ENCODE measurements at regions not wholly inside any gene's neighbourhood (a gene's known extent, or its start where the extent isn't known, plus 50 kb on each side); places are given as distances from the start of the nearest gene placed in this dataset.
"Not testable (repeated sequence)": the region's sequence is repeated elsewhere in the genome, so short reads cannot be mapped to it uniquely, and the experiment has no call there.

DNA sequence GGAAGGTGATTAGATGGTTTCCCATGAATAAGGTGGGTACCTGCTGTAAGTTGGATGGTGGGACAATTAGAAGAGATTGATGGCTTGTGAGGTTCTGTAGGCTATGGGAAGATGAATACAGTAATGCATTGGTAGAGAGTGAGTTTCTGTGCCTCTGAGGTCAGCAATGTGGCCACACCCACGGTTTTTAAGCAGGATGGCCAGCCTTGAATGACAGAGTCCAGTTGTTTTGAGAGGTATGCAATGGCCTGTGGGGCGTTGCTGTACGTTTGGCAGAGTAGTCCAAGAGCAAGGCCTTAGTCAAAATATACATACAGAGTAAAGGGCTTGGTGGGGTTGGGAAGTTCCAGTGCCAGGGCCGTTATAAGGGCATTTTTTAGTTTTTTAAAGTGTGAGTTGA, 235.6 kb upstream of the C9orf72 start:
- DNase-seq (no peak), ATAC-seq (no peak)
- Histone ChIP-seq H3K36me3 (no peaks in the 10 kb centered on the region), H3K9me3 (no peaks in the 10 kb centered on the region), H3K27me3 (no peaks in the 10 kb centered on the region), H3K27ac (no peak overlapping the region), H3K4me3 (no peak overlapping the region), H3K4me1 (no peaks in the 10 kb centered on the region)
- no peak for TF ChIP-seq CTCF (IDR thresholded peaks at IDR 0.05)
- intact Hi-C loops (cut with DNase I), result no loop called here

DNA sequence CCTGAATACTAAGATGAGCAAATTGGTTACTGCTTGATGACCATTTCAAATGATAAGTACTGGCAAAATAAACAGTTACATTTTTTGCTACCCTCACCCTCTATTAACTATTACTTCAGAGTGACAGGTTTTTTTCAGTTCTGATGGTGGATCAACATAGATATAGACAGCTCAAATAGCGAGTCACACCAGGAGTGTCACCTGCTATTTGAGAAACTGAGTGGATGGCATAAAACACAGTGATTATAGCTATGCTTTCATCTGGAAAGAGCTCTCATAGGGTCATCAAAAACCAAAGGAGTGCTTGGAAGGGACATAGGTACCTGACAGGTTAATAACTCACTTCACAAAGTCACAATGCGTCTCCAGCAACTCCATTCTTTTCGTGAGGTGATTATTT, 244.5 kb upstream of the C9orf72 start:
- ATAC-seq, result no peak
- no peak for TF ChIP-seq CTCF (IDR thresholded peaks at IDR 0.05)
- intact Hi-C loops (cut with DNase I), result no loop called here
- H3K27me3 ChIP-seq, result no peaks in the 10 kb centered on the region
- DNase-seq, result no peak
- no peak overlapping the region for H3K27ac ChIP-seq
- no peaks in the 10 kb centered on the region for H3K4me1 ChIP-seq
- H3K4me3 ChIP-seq, result no peak overlapping the region
- H3K36me3 ChIP-seq, result no peaks in the 10 kb centered on the region
- H3K9me3 ChIP-seq, result no peaks in the 10 kb centered on the region

DNA sequence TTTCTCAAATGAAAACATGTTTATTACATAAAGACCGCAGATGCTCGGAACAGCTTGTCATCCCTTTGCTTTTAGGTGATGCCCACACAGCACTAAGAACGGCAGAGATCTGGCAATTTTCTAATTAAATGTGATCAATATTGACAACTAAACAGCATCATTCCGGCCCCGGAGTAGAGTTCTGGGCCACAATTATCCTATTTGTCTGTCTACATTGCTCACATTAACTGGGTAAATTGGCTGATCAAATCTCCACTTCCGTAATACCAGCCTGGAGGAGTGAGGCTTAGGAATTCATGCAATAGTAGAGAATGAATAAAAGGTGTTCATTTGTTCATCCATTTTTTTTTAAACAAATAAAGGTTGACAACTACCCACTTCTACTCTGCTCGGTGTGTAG, 245.1 kb upstream of the C9orf72 start:
- no peaks in the 10 kb centered on the region for H3K4me1 ChIP-seq
- no peaks in the 10 kb centered on the region for H3K36me3 ChIP-seq
- ATAC-seq, result no peak
- no peak for TF ChIP-seq CTCF (IDR thresholded peaks at IDR 0.05)
- no peaks in the 10 kb centered on the region for H3K9me3 ChIP-seq
- no peak for DNase-seq
- intact Hi-C loops (cut with DNase I), result no loop called here
- no peaks in the 10 kb centered on the region for H3K27me3 ChIP-seq
- H3K4me3 ChIP-seq, result no peak overlapping the region
- H3K27ac ChIP-seq, result no peak overlapping the region

DNA sequence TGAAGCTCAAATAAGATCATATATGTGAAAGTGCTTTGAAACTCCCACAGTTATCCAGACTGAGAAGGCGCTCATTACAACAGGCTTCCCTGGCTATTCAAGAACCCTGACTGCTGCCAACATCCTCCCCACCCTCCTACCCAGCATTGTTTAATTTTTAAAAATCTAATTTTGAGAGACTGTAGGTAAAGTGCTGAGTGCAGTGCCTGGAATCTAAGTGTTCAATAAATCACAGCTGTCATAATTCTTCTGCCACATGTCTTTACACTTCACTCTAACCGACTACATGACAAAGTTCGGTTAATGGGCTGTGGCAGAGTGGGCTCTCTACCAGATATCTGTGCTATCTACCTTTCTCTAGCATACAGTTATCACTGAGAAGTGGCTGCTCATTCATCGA, 255.6 kb upstream of the C9orf72 start:
- Histone ChIP-seq H3K9me3 (no peaks in the 10 kb centered on the region), H3K36me3 (no peaks in the 10 kb centered on the region), H3K4me1 (no peaks in the 10 kb centered on the region), H3K4me3 (no peak overlapping the region), H3K27ac (no peak overlapping the region), H3K27me3 (no peaks in the 10 kb centered on the region)
- intact Hi-C loops (cut with DNase I), result no loop called here
- ATAC-seq (no peak), DNase-seq (no peak)
- TF ChIP-seq CTCF (IDR thresholded peaks at IDR 0.05), result no peak

GRCh38 chr9:27829621-27830020, 256.3 kb upstream of the C9orf72 start:
- Histone ChIP-seq H3K36me3 (no peaks in the 10 kb centered on the region), H3K27me3 (no peaks in the 10 kb centered on the region), H3K9me3 (no peaks in the 10 kb centered on the region), H3K4me1 (no peaks in the 10 kb centered on the region), H3K4me3 (no peak overlapping the region), H3K27ac (no peak overlapping the region)
- no peak for TF ChIP-seq CTCF (IDR thresholded peaks at IDR 0.05)
- ATAC-seq, result no peak
- DNase-seq, result no peak
- intact Hi-C loops (cut with DNase I), result no loop called here

DNA sequence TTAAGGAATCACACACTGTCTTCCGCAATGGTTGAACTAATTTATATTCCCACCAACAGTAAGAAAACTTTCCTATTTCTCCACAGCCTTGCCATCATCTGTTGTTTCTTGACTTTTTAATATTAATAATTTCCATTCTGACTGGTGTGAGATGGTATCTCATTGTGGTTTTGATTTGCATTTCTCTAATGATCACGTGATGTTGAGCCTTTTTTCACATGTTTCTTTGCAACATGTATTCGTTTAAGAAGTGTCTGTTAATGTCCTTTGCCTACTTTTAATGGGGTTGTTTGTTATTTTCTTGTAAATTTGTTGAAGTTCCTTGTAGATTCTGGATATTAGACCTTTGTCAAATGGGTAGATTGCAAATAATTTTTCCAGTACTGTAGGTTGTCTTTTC, 258.8 kb upstream of the C9orf72 start:
- H3K4me1 ChIP-seq; H3K4me3 ChIP-seq; ATAC-seq; DNase-seq; intact Hi-C loops (cut with DNase I); H3K9me3 ChIP-seq; H3K36me3 ChIP-seq; H3K27me3 ChIP-seq; H3K27ac ChIP-seq: not testable (repeated sequence)
